Endothelial cell of umbilical vein (primary cell): ENCODE measurements at regions not wholly inside any gene's neighbourhood (a gene's known extent, or its start where the extent isn't known, plus 50 kb on each side); places are given as distances from the start of the nearest gene placed in this dataset.

ENCODE experiments used
- BruUV-seq: library from RNA; stranded (reverse); fragments of 400-500 nt; replicated peaks from 2 replicates; lab custom pipeline; 2021; lab: Mats Ljungman, UMichigan
- CTCF ChIA-PET: fragments of 300-600, 350-600 bp; sonication (Branson Sonifier 250); formaldehyde crosslinking; loops from one replicate; lab custom pipeline; 2021; ENCODE audit warnings: antibody characterized with exemption, inconsistent platforms; lab: Charles Lee
- POLR2A ChIA-PET: fragments of 300-600, 350-600 bp; sonication (Branson Sonifier 250); formaldehyde crosslinking; loops from one replicate; lab custom pipeline; 2021; ENCODE audit warnings: antibody characterized with exemption, inconsistent platforms; lab: Charles Lee
- DNase-seq: peaks from one replicate; pipeline ENCODE4 v3.0.0-alpha.2; 2011; ENCODE audit warnings: low read depth, low spot score
- FAIRE-seq: peaks from 2 replicates; lab custom pipeline; 2011; peaks lifted over from hg19 to GRCh38; lab: Jason Lieb, UNC
- H2AFZ ChIP-seq: 2 replicates; pipeline ENCODE4 v1.6.0; 2012; ENCODE audit warnings: low read depth, low read length, control low read depth, inconsistent platforms
- H3K27ac ChIP-seq: 2 replicates; pipeline ENCODE4 v1.5.1; 2011; ENCODE audit warnings: low read depth, mild to moderate bottlenecking, control low read depth, low read length, moderate library complexity; ENCODE audit not compliant: insufficient read depth
- H3K27me3 ChIP-seq, 2 experiments: 2 replicates each; pipeline versions ENCODE4 v1.6.0 to v1.6.1; 2011; ENCODE audit warnings: low read length in 2 of 2, mixed read lengths in 1 of 2; ENCODE audit not compliant: control insufficient read depth in 2 of 2, insufficient read depth in 2 of 2
- H3K36me3 ChIP-seq, 2 experiments: 2 replicates in 1 of 2; 3 replicates in 1 of 2; pipeline ENCODE4 v1.5.1; 2011; ENCODE audit warnings: low read length in 2 of 2, mild to moderate bottlenecking in 1 of 2, moderate library complexity in 1 of 2; ENCODE audit not compliant: control insufficient read depth in 2 of 2, insufficient read depth in 2 of 2; ENCODE audit errors: extremely low read depth in 1 of 2
- H3K4me1 ChIP-seq: 3 replicates; pipeline ENCODE4 v1.5.1; 2011; ENCODE audit warnings: mild to moderate bottlenecking, low read length; ENCODE audit not compliant: control insufficient read depth, insufficient read depth; ENCODE audit errors: extremely low read depth
- H3K4me2 ChIP-seq: 2 replicates; pipeline ENCODE4 v1.6.1; 2011; ENCODE audit warnings: low read length, control low read depth, mixed read lengths; ENCODE audit not compliant: insufficient read depth
- H3K4me3 ChIP-seq, 3 experiments: fragments of 200-600 bp in 1 of 3; sonication (generic), shearing (Covaris generic) in 1 of 3; replicated peaks in 1 of 3; 2 replicates each; pipeline ENCODE4 v1.5.1; 2011 to 2016; ENCODE audit warnings: control low read depth in 3 of 3, low read length in 3 of 3, mild to moderate bottlenecking in 2 of 3, inconsistent platforms in 1 of 3, low read depth in 1 of 3, moderate library complexity in 1 of 3; ENCODE audit not compliant: insufficient read depth in 1 of 3
- H3K79me2 ChIP-seq: 2 replicates; pipeline ENCODE4 v1.6.0; 2012; ENCODE audit warnings: low read length, inconsistent platforms; ENCODE audit not compliant: control insufficient read depth, insufficient read depth
- H3K9ac ChIP-seq: replicated peaks from 2 replicates; pipeline ENCODE3; 2011; ENCODE audit warnings: low read length, control low read depth; ENCODE audit not compliant: insufficient read depth; ENCODE audit errors: extremely low read depth
- H3K9me1 ChIP-seq: replicated peaks from 3 replicates; pipeline ENCODE4 v1.6.0; 2011; ENCODE audit warnings: mild to moderate bottlenecking, low read length; ENCODE audit not compliant: control insufficient read depth, insufficient read depth; ENCODE audit errors: extremely low read depth
- H3K9me3 ChIP-seq: replicated peaks from 2 replicates; pipeline ENCODE4 v1.5.1; 2012; ENCODE audit warnings: low read length, inconsistent platforms; ENCODE audit not compliant: control insufficient read depth, insufficient read depth
- H4K20me1 ChIP-seq: replicated peaks from 2 replicates; pipeline ENCODE3; 2011; ENCODE audit warnings: mild to moderate bottlenecking, low read length; ENCODE audit not compliant: control insufficient read depth, insufficient read depth; ENCODE audit errors: extremely low read depth
- CTCF ChIP-seq, 2 donors: IDR thresholded peaks; 1 replicate in 1 of 2; 2 replicates in 1 of 2; pipeline ENCODE4 v1.5.1; 2011; ENCODE audit warnings: low read length in 2 of 2, mild to moderate bottlenecking in 2 of 2, moderate library complexity in 2 of 2, control low read depth in 1 of 2, inconsistent platforms in 1 of 2, low read depth in 1 of 2; ENCODE audit not compliant: insufficient read depth in 1 of 2; ENCODE audit errors: extremely low read depth in 1 of 2
- EZH2 ChIP-seq: IDR thresholded peaks from 2 replicates; pipeline ENCODE4 v1.6.1; 2012; ENCODE audit warnings: borderline replicate concordance, low read depth, mild to moderate bottlenecking, moderate library complexity, low read length, inconsistent platforms; ENCODE audit not compliant: severe bottlenecking
- FOS ChIP-seq: IDR thresholded peaks from 2 replicates; pipeline ENCODE4 v1.6.1; 2011; ENCODE audit warnings: mild to moderate bottlenecking, low read length, moderate library complexity, borderline replicate concordance; ENCODE audit not compliant: insufficient read depth
- GATA2 ChIP-seq: IDR thresholded peaks from 2 replicates; pipeline ENCODE4 v1.7.0; 2011; ENCODE audit warnings: low read depth, mild to moderate bottlenecking, moderate library complexity, mixed read lengths, low read length; ENCODE audit not compliant: insufficient read length, insufficient read depth
- JUN ChIP-seq: IDR thresholded peaks from 2 replicates; pipeline ENCODE4 v1.6.1; 2011; ENCODE audit warnings: borderline replicate concordance, low read depth; ENCODE audit not compliant: insufficient read length, insufficient read depth
- MYC ChIP-seq: IDR thresholded peaks from one replicate; pipeline ENCODE4 v1.6.1; 2011; ENCODE audit warnings: mild to moderate bottlenecking, low read depth, low read length
- POLR2A ChIP-seq: IDR thresholded peaks from 2 replicates; pipeline ENCODE4 v1.6.1; 2012; ENCODE audit warnings: low read depth, mild to moderate bottlenecking, control low read depth, low read length
- POLR2AphosphoS5 ChIP-seq: IDR thresholded peaks from 2 replicates; pipeline ENCODE4 v1.6.1; 2012; ENCODE audit warnings: low read depth, mild to moderate bottlenecking, control low read depth, low read length, moderate library complexity; ENCODE audit not compliant: insufficient read depth
- dilution Hi-C: fragments of 300-500 bp; cut with MboI; formaldehyde crosslinking; loops from one replicate; pipeline ENCODE4 v1.15.0; 2019; ENCODE audit warnings: low sequenced_read_pairs; ENCODE audit not compliant: extremely low pct_ligation_motif_present
- intact Hi-C: fragments of 100-400 bp; cut with micrococcal nuclease; formaldehyde crosslinking; loops from one replicate; pipeline ENCODE4 v1.10.0; 2022
- TF ChIP-seq, protein P1 (sequence below): IDR thresholded peaks from 2 replicates; pipeline ENCODE4 v1.6.1; 2011; ENCODE audit not compliant: insufficient read depth, insufficient read length

DNA sequence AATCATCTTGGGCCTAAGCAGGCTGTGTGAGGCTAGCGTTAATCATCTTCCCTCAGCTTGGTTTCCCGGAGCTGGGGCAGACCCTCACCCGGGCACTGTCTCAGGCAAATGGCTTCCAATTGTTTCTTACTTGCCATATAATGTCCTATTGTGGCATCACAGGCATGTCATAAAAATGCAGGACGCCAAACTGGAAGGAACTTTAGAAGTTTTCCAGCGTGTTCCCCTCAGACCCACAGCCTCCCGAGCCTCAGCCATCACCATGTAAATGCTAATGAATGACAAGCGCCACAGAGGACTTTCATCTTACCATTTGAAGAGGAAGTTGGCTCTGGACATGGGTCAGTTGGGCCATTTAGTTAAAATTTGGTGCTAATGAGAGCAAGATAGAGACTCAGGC is 143.0 kb upstream of the IRX1 start:
- POLR2A ChIA-PET, result no interaction called here
- no peak for DNase-seq
- no peak for FAIRE-seq
- no peak overlapping the region for H3K4me3 ChIP-seq
- no TSS peak for BruUV-seq
- H3K36me3 ChIP-seq, result no peaks in the 10 kb centered on the region
- no peak overlapping the region for H3K27ac ChIP-seq
- TF ChIP-seq GATA2 (no peak), MYC (no peak), FOS (no peak), JUN (no peak), CTCF (IDR thresholded peaks at IDR 0.05; ENCODE audit: extremely low read depth in 1 of 2, insufficient read depth in 1 of 2, low read depth in 1 of 2, low read length in 2 of 2) (no peak), EZH2 (no peak), POLR2AphosphoS5 (no peak), POLR2A (no peak)
- TF ChIP-seq, protein P1, sequence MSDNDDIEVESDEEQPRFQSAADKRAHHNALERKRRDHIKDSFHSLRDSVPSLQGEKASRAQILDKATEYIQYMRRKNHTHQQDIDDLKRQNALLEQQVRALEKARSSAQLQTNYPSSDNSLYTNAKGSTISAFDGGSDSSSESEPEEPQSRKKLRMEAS, result no peak
- H3K4me1 ChIP-seq, result no peaks in the 10 kb centered on the region
- no peak overlapping the region for H3K9ac ChIP-seq
- H3K4me2 ChIP-seq, result no peak overlapping the region
- CTCF ChIA-PET, result no interaction called here
- H3K79me2 ChIP-seq, result no peaks in the 10 kb centered on the region
- H3K27me3 ChIP-seq, result no peaks in the 10 kb centered on the region
- H2AFZ ChIP-seq, result no peak overlapping the region
- dilution Hi-C loops, result no loop called here
- no peaks in the 10 kb centered on the region for H3K9me1 ChIP-seq
- peaks cover 6% of the 10 kb centered on the region for H3K9me3 ChIP-seq
- H4K20me1 ChIP-seq, result no peaks in the 10 kb centered on the region
- intact Hi-C loops, result no loop called here
